ENCODE measurements at regions not wholly inside any gene's neighbourhood (a gene's known extent, or its start where the extent isn't known, plus 50 kb on each side); places are given as distances from the start of the nearest gene placed in this dataset.

DNA sequence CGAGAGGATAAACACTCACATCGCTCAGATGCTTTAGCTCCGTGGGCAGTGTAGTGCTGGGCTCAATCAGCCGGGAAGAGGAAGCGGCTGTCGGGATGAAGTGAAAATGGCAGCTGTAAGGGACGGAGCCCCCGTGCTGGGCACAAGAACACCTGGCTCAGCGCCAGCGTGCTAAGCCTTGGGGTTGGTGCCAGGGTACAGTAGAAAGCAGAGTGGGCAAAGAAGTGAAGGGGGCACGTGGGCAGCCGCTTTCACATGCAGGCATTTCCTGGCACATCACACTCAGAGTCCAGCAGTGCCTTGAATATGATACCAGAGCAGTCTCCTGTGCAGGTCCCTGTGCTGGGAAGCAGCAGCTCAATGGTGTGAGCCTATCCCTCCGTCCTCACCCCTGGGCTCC lies 51.1 kb upstream of the FOXF1 start:
- TF ChIP-seq EZH2 (IDR thresholded peaks at IDR 0.05) (no peak), JUND (IDR thresholded peaks at IDR 0.05) (no peak), EZH2phosphoT487 (IDR thresholded peaks at IDR 0.05; ENCODE audit: borderline replicate concordance) (no peak), POLR2A (IDR thresholded peaks at IDR 0.05; ENCODE audit: borderline replicate concordance, extremely low read depth, insufficient read depth, insufficient read length) (no peak)
- TF ChIP-seq, protein P1, sequence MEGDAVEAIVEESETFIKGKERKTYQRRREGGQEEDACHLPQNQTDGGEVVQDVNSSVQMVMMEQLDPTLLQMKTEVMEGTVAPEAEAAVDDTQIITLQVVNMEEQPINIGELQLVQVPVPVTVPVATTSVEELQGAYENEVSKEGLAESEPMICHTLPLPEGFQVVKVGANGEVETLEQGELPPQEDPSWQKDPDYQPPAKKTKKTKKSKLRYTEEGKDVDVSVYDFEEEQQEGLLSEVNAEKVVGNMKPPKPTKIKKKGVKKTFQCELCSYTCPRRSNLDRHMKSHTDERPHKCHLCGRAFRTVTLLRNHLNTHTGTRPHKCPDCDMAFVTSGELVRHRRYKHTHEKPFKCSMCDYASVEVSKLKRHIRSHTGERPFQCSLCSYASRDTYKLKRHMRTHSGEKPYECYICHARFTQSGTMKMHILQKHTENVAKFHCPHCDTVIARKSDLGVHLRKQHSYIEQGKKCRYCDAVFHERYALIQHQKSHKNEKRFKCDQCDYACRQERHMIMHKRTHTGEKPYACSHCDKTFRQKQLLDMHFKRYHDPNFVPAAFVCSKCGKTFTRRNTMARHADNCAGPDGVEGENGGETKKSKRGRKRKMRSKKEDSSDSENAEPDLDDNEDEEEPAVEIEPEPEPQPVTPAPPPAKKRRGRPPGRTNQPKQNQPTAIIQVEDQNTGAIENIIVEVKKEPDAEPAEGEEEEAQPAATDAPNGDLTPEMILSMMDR (IDR thresholded peaks at IDR 0.05 in 2 of 3, conservative IDR thresholded peaks at IDR 0.05 in 1 of 3; ENCODE audit: borderline replicate concordance in 1 of 3, insufficient read depth in 1 of 3, low read depth in 2 of 3, low read length in 2 of 3): no peak
- TF ChIP-seq, protein P2, sequence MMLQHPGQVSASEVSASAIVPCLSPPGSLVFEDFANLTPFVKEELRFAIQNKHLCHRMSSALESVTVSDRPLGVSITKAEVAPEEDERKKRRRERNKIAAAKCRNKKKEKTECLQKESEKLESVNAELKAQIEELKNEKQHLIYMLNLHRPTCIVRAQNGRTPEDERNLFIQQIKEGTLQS (IDR thresholded peaks at IDR 0.05): no peak
- TF ChIP-seq, protein P3, sequence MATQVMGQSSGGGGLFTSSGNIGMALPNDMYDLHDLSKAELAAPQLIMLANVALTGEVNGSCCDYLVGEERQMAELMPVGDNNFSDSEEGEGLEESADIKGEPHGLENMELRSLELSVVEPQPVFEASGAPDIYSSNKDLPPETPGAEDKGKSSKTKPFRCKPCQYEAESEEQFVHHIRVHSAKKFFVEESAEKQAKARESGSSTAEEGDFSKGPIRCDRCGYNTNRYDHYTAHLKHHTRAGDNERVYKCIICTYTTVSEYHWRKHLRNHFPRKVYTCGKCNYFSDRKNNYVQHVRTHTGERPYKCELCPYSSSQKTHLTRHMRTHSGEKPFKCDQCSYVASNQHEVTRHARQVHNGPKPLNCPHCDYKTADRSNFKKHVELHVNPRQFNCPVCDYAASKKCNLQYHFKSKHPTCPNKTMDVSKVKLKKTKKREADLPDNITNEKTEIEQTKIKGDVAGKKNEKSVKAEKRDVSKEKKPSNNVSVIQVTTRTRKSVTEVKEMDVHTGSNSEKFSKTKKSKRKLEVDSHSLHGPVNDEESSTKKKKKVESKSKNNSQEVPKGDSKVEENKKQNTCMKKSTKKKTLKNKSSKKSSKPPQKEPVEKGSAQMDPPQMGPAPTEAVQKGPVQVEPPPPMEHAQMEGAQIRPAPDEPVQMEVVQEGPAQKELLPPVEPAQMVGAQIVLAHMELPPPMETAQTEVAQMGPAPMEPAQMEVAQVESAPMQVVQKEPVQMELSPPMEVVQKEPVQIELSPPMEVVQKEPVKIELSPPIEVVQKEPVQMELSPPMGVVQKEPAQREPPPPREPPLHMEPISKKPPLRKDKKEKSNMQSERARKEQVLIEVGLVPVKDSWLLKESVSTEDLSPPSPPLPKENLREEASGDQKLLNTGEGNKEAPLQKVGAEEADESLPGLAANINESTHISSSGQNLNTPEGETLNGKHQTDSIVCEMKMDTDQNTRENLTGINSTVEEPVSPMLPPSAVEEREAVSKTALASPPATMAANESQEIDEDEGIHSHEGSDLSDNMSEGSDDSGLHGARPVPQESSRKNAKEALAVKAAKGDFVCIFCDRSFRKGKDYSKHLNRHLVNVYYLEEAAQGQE (IDR thresholded peaks at IDR 0.05; ENCODE audit: low read depth): no peak
